Sigmoid colon (tissue), 4 donors: ENCODE measurements at regions not wholly inside any gene's neighbourhood (a gene's known extent, or its start where the extent isn't known, plus 50 kb on each side); places are given as distances from the start of the nearest gene placed in this dataset.

ENCODE experiments used
- CTCF ChIP-seq, 4 experiments: fragments of 450-650 bp in 3 of 4; fragments of 200-600 bp in 1 of 4; IDR thresholded peaks; one replicate each; pipeline ENCODE4 v1.5.1; 2016 to 2019; ENCODE audit warnings: antibody characterized with exemption in 4 of 4, mild to moderate bottlenecking in 3 of 4, moderate library complexity in 2 of 4
- POLR2AphosphoS5 ChIP-seq, 4 donors: sonication (generic); formaldehyde crosslinking; IDR thresholded peaks; one replicate each; pipeline ENCODE4 v1.6.1; 2017; ENCODE audit warnings: antibody characterized with exemption in 4 of 4

- TF ChIP-seq CTCF (IDR thresholded peaks at IDR 0.05), result no peak
- TF ChIP-seq POLR2AphosphoS5 (IDR thresholded peaks at IDR 0.05), result no peak
Observed at GRCh38 chr20:54929191-54929590, 453.8 kb downstream of the DOK5 start.
